ENCODE measurements at regions not wholly inside any gene's neighbourhood (a gene's known extent, or its start where the extent isn't known, plus 50 kb on each side); places are given as distances from the start of the nearest gene placed in this dataset.

GRCh38 chrX:121221322-121221977, 174.0 kb downstream of the GLUD2 start:
- no peaks in the 10 kb centered on the region for H3K27me3 Mint-ChIP-seq
- ATAC-seq (ENCODE audit: low read depth) (no peak), DNase-seq (ENCODE audit: low spot score in 2 of 2) (no peak)
- H3K27ac Mint-ChIP-seq, result no peak overlapping the region
- H3K9me3 Mint-ChIP-seq, result no peaks in the 10 kb centered on the region
- H3K4me3 Mint-ChIP-seq, result no peak overlapping the region
- H3K36me3 Mint-ChIP-seq, result no peaks in the 10 kb centered on the region
- no peaks in the 10 kb centered on the region for H3K4me1 Mint-ChIP-seq

DNA sequence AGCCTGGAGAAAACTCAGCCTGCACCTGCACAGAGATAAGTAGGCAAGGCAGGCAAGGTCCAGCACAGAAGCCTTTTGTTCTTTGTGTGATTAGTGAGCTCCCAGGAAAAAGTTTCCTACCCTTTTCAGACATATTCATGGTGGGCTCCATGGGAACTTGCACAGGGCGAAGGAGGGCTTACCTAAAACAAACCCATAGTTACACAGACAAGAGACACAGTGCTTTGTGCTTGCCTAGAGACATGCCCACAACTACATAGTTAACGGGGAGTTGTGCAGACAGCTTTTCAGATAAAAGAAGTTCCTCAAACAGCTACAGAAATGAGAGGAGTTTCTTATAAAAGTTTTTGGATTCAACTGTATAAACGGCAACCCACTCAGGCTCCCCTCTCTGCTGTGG, 180.5 kb downstream of the GLUD2 start:
- H3K27me3 Mint-ChIP-seq, result no peaks in the 10 kb centered on the region
- no peak for DNase-seq (ENCODE audit: low spot score in 2 of 2)
- H3K27ac Mint-ChIP-seq, result no peak overlapping the region
- H3K9me3 Mint-ChIP-seq, result no peaks in the 10 kb centered on the region
- no peaks in the 10 kb centered on the region for H3K4me1 Mint-ChIP-seq
- no peak overlapping the region for H3K4me3 Mint-ChIP-seq
- no peaks in the 10 kb centered on the region for H3K36me3 Mint-ChIP-seq
- no peak for ATAC-seq (ENCODE audit: low read depth)

GRCh38 chrX:121231566-121232358, 184.4 kb downstream of the GLUD2 start:
- Mint-ChIP-seq H3K27me3 (no peaks in the 10 kb centered on the region), H3K9me3 (peaks cover 2% of the 10 kb centered on the region), H3K4me1 (no peaks in the 10 kb centered on the region), H3K4me3 (no peak overlapping the region), H3K27ac (no peak overlapping the region), H3K36me3 (no peaks in the 10 kb centered on the region)
- DNase-seq (ENCODE audit: low spot score in 2 of 2), result no peak
- no peak for ATAC-seq (ENCODE audit: low read depth)

GRCh38 chrX:121236040-121236439, 188.6 kb downstream of the GLUD2 start:
- H3K27ac Mint-ChIP-seq, result no peak overlapping the region
- no peaks in the 10 kb centered on the region for H3K27me3 Mint-ChIP-seq
- H3K4me3 Mint-ChIP-seq, result no peak overlapping the region
- no peaks in the 10 kb centered on the region for H3K4me1 Mint-ChIP-seq
- DNase-seq (ENCODE audit: low spot score in 2 of 2), result no peak
- ATAC-seq (ENCODE audit: low read depth), result no peak
- peaks cover 2% of the 10 kb centered on the region for H3K9me3 Mint-ChIP-seq
- H3K36me3 Mint-ChIP-seq, result no peaks in the 10 kb centered on the region

- no peaks in the 10 kb centered on the region for H3K36me3 Mint-ChIP-seq
- no peak overlapping the region for H3K27ac Mint-ChIP-seq
- no peaks in the 10 kb centered on the region for H3K4me1 Mint-ChIP-seq
- ATAC-seq (ENCODE audit: low read depth), result no peak
- no peak overlapping the region for H3K4me3 Mint-ChIP-seq
- no peaks in the 10 kb centered on the region for H3K27me3 Mint-ChIP-seq
- peaks cover 2% of the 10 kb centered on the region for H3K9me3 Mint-ChIP-seq
- no peak for DNase-seq (ENCODE audit: low spot score in 2 of 2)
Measured at GRCh38 chrX:121238093-121238492, 190.7 kb downstream of the GLUD2 start.

DNA sequence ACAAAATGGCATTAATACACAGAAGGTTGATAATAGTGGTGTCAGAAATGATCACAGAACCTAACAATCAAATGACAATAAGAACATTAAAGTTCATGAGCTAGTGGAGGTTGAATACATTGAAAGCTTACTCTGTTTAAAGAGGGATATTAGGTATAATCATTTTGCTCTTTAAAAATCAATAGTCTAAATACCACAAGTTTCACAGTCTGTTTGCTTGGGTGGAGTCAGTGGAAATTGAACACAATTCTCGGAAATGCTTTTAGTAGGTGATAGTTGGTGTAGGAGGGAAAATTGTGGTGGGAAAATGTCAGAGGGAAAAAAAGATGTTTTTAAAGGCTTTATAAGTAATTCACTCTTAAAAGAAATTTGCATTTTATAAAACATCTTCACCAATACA, 197.1 kb downstream of the GLUD2 start:
- DNase-seq (ENCODE audit: low spot score in 2 of 2) (no peak), ATAC-seq (ENCODE audit: low read depth) (no peak)

GRCh38 chrX:121245763-121246162, 198.4 kb downstream of the GLUD2 start:
- Mint-ChIP-seq H3K27ac (no peak overlapping the region), H3K27me3 (no peaks in the 10 kb centered on the region), H3K36me3 (no peaks in the 10 kb centered on the region), H3K4me3 (no peak overlapping the region), H3K4me1 (no peaks in the 10 kb centered on the region), H3K9me3 (peaks cover under 1% of the 10 kb centered on the region)
- ATAC-seq (ENCODE audit: low read depth) (no peak), DNase-seq (ENCODE audit: low spot score in 2 of 2) (no peak)

More for the DNA sequence above, 197.1 kb downstream of the GLUD2 start:
- Mint-ChIP-seq H3K9me3 (no peaks in the 10 kb centered on the region), H3K4me1 (no peaks in the 10 kb centered on the region), H3K4me3 (no peak overlapping the region), H3K27me3 (no peaks in the 10 kb centered on the region), H3K27ac (no peak overlapping the region), H3K36me3 (no peaks in the 10 kb centered on the region)

- Mint-ChIP-seq H3K4me3 (no peak overlapping the region), H3K27ac (no peak overlapping the region), H3K27me3 (peaks cover 2% of the 10 kb centered on the region), H3K4me1 (no peaks in the 10 kb centered on the region), H3K9me3 (peaks cover 4% of the 10 kb centered on the region), H3K36me3 (no peaks in the 10 kb centered on the region)
- ATAC-seq (ENCODE audit: low read depth) (no peak), DNase-seq (ENCODE audit: low spot score in 2 of 2) (no peak)
Measured at GRCh38 chrX:121254336-121254735, 206.9 kb downstream of the GLUD2 start.

- no peak for ATAC-seq (ENCODE audit: low read depth)
- Mint-ChIP-seq H3K9me3 (no peaks in the 10 kb centered on the region), H3K4me3 (no peak overlapping the region), H3K27ac (no peak overlapping the region), H3K27me3 (peaks cover 2% of the 10 kb centered on the region), H3K36me3 (no peaks in the 10 kb centered on the region), H3K4me1 (no peaks in the 10 kb centered on the region)
- no peak for DNase-seq (ENCODE audit: low spot score in 2 of 2)
Measured at GRCh38 chrX:121256647-121257046, 209.2 kb downstream of the GLUD2 start.

DNA sequence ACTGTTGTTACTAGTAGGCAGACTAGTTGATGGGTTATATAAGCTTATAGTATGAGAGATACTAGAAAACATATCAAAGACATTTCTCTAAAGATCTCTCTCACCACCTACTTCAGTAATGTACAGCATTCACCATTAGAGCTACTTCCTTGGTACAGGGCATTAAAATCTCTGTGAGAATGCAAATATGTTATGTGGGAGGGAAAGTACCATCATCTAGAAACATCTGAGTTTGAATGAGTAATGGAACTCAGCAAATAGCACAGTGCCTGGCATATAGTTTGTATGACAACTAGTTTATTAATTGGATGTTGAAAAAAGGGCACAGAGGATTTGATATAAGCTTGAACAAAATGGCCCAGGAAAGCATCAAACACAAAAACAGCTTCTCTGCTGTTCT, 211.1 kb downstream of the GLUD2 start:
- Mint-ChIP-seq H3K36me3 (no peaks in the 10 kb centered on the region), H3K27ac (no peak overlapping the region), H3K9me3 (no peaks in the 10 kb centered on the region), H3K27me3 (peaks cover 2% of the 10 kb centered on the region), H3K4me3 (no peak overlapping the region), H3K4me1 (no peaks in the 10 kb centered on the region)
- DNase-seq (ENCODE audit: low spot score in 2 of 2) (no peak), ATAC-seq (ENCODE audit: low read depth) (no peak)

DNA sequence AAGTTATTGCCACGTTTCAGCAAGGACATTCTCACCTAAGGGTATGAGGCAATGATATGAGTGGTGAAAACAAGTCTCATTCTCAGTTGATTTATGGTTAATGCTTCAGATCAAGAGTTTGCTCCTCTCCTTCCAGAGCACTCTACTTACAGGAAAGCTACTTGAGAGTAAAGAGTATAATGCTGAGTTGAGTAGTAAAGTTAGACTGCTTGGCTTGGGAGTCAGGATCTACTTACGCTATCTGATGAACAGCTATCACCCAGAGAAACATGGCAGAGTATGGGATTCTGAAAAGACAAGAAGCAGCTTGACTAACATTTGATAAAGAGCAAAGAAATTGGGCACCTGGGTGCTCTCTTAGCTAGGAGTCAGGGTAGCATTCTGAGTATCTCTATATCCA, 211.8 kb downstream of the GLUD2 start:
- H3K9me3 Mint-ChIP-seq, result no peaks in the 10 kb centered on the region
- no peak overlapping the region for H3K4me3 Mint-ChIP-seq
- DNase-seq (ENCODE audit: low spot score in 2 of 2), result no peak
- no peaks in the 10 kb centered on the region for H3K4me1 Mint-ChIP-seq
- no peak overlapping the region for H3K27ac Mint-ChIP-seq
- ATAC-seq (ENCODE audit: low read depth), result no peak
- H3K27me3 Mint-ChIP-seq, result peaks cover 2% of the 10 kb centered on the region
- no peaks in the 10 kb centered on the region for H3K36me3 Mint-ChIP-seq

DNA sequence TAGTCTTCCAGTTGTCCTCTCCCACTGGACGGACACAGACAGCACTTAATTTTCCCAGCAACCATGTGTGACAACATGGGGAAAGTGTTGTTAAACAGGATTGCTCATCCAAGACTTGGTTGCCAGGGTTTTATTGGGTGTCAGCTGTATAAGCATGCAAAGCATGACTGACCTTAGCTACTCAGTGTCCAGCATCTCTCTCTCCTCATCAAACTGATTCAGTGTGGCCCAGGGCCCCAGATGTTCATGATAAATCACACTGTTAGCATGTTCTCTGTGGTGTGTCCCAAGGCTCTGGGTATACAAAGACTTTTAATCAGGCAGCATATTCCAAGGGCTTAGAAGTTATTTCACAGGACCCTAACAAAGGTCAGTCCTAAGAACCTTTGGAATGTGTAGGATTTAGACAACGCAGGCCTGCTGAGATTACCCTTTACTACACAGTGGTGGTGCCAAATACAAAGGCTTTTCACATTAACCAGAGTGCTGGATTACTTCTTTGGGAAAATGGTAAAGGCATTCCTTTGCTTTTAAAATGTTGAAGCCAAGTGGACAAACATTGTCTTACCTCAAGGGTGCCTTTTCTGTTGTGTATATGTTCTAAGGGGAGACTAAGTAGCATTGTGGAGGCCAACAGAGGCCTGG, 213.3 kb downstream of the GLUD2 start:
- no peaks in the 10 kb centered on the region for H3K9me3 Mint-ChIP-seq
- DNase-seq (ENCODE audit: low spot score in 2 of 2) (no peak), ATAC-seq (ENCODE audit: low read depth) (no peak)
- H3K36me3 Mint-ChIP-seq, result no peaks in the 10 kb centered on the region
- H3K27me3 Mint-ChIP-seq, result peaks cover 2% of the 10 kb centered on the region
- no peaks in the 10 kb centered on the region for H3K4me1 Mint-ChIP-seq
- no peak overlapping the region for H3K4me3 Mint-ChIP-seq
- no peak overlapping the region for H3K27ac Mint-ChIP-seq

DNA sequence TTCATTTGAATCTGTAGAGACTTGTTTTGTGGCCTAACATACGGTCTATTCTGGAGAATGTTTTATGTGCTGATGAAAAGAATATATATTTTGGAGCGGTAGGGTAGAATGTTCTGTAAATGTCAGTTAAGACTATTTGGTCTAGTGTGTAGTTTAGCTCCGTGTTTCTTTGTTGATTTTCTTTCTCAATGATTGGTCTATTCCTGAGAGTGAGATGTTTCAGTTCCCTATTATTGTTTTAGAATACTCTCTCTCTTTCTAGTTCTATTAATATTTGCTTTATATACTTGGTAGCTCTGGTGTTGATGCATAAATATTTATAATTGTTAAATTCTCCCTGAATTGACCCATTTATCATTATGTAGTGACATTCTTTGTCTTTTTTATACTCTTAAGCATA, 236.5 kb downstream of the GLUD2 start:
- H3K4me3 Mint-ChIP-seq, result no peak overlapping the region
- no peak for ATAC-seq (ENCODE audit: low read depth)
- H3K4me1 Mint-ChIP-seq, result no peaks in the 10 kb centered on the region
- peaks cover 9% of the 10 kb centered on the region for H3K9me3 Mint-ChIP-seq
- H3K27ac Mint-ChIP-seq, result no peak overlapping the region
- DNase-seq (ENCODE audit: low spot score in 2 of 2), result no peak
- H3K27me3 Mint-ChIP-seq, result peaks cover 1% of the 10 kb centered on the region
- H3K36me3 Mint-ChIP-seq, result no peaks in the 10 kb centered on the region

GRCh38 chrX:121298499-121298898, 251.1 kb downstream of the GLUD2 start:
- no peak for ATAC-seq (ENCODE audit: low read depth)
- H3K9me3 Mint-ChIP-seq, result no peaks in the 10 kb centered on the region
- no peaks in the 10 kb centered on the region for H3K36me3 Mint-ChIP-seq
- no peaks in the 10 kb centered on the region for H3K4me1 Mint-ChIP-seq
- H3K27me3 Mint-ChIP-seq, result no peaks in the 10 kb centered on the region
- no peak for DNase-seq (ENCODE audit: low spot score in 2 of 2)
- H3K4me3 Mint-ChIP-seq, result no peak overlapping the region
- H3K27ac Mint-ChIP-seq, result no peak overlapping the region
